H1 (cell line): ENCODE measurements at regions not wholly inside any gene's neighbourhood (a gene's known extent, or its start where the extent isn't known, plus 50 kb on each side); places are given as distances from the start of the nearest gene placed in this dataset.

Experiments used
- CTCF ChIA-PET: fragments of 300-600 bp; sonication (Branson Sonifier 250); formaldehyde crosslinking; loops from one replicate; lab custom pipeline; 2021; ENCODE audit not compliant: partially characterized antibody; lab: Charles Lee
- POLR2A ChIA-PET: fragments of 300-600 bp; sonication (Branson Sonifier 250); formaldehyde crosslinking; loops from one replicate; lab custom pipeline; 2021; ENCODE audit warnings: inconsistent platforms; ENCODE audit not compliant: partially characterized antibody; lab: Charles Lee
- DNase-seq, 2 experiments: peaks; one replicate each; pipeline versions ENCODE4 v3.0.0 to v3.0.0-alpha.2; 2010 to 2022; ENCODE audit warnings: low spot score in 2 of 2, low read depth in 1 of 2, mixed read lengths in 1 of 2
- FAIRE-seq: peaks from 2 replicates; lab custom pipeline; 2011; peaks lifted over from hg19 to GRCh38; lab: Jason Lieb, UNC
- H2AFZ ChIP-seq: 2 replicates; pipeline ENCODE4 v1.8.1; 2012; ENCODE audit warnings: low read length, inconsistent platforms
- H2AK5ac ChIP-seq: 2 replicates; pipeline ENCODE4 v1.6.1; 2013; ENCODE audit warnings: low read depth, low read length
- H2BK120ac ChIP-seq: replicated peaks from 2 replicates; pipeline ENCODE3; 2013; ENCODE audit warnings: low read depth, low read length, inconsistent platforms
- H2BK12ac ChIP-seq: 2 replicates; pipeline ENCODE4 v1.6.1; 2013; ENCODE audit warnings: low read depth, low read length
- H2BK15ac ChIP-seq: 2 replicates; pipeline ENCODE4 v1.6.1; 2013; ENCODE audit warnings: low read length
- H2BK20ac ChIP-seq: 2 replicates; pipeline ENCODE4 v1.6.1; 2013; ENCODE audit warnings: low read length
- H2BK5ac ChIP-seq: 2 replicates; pipeline ENCODE4 v1.6.1; 2013; ENCODE audit warnings: low read depth, low read length
- H3K14ac ChIP-seq: 2 replicates; pipeline ENCODE4 v1.6.1; 2013; ENCODE audit warnings: inconsistent platforms; ENCODE audit not compliant: insufficient read length
- H3K18ac ChIP-seq: 2 replicates; pipeline ENCODE4 v1.6.1; 2013; ENCODE audit warnings: low read length; ENCODE audit errors: extremely low read depth
- H3K23ac ChIP-seq: 2 replicates; pipeline ENCODE4 v1.6.1; 2013; ENCODE audit warnings: inconsistent platforms; ENCODE audit not compliant: insufficient read length
- H3K23me2 ChIP-seq: 2 replicates; pipeline ENCODE4 v1.6.1; 2013; ENCODE audit warnings: low read depth, low read length
- H3K27ac ChIP-seq: 2 replicates; pipeline ENCODE4 v1.6.1; 2011; ENCODE audit warnings: low read depth, low read length, inconsistent platforms
- H3K27me3 ChIP-seq, 4 experiments: replicated peaks in 1 of 4; 1 replicate in 1 of 4; 2 replicates in 3 of 4; pipeline versions ENCODE4 v1.6.1 to v1.8.1; 2011 to 2013; ENCODE audit warnings: low read length in 3 of 4, mild to moderate bottlenecking in 3 of 4, inconsistent platforms in 2 of 4, mixed read lengths in 2 of 4, moderate library complexity in 1 of 4; ENCODE audit not compliant: control insufficient read depth in 3 of 4, insufficient read depth in 3 of 4; ENCODE audit errors: extremely low read depth in 1 of 4
- H3K36me3 ChIP-seq, 4 experiments: 2 replicates each; pipeline versions ENCODE4 v1.6.1 to v1.8.1; 2011 to 2013; ENCODE audit warnings: mild to moderate bottlenecking in 4 of 4, low read length in 3 of 4, moderate library complexity in 2 of 4, control low read depth in 1 of 4, inconsistent platforms in 1 of 4; ENCODE audit not compliant: insufficient read depth in 4 of 4, control insufficient read depth in 2 of 4
- H3K4ac ChIP-seq: replicated peaks from 2 replicates; pipeline ENCODE3; 2013; ENCODE audit warnings: low read length, low read depth, mixed read lengths, inconsistent platforms; ENCODE audit not compliant: insufficient read length
- H3K4me1 ChIP-seq, 4 experiments: replicated peaks in 1 of 4; 1 replicate in 1 of 4; 2 replicates in 3 of 4; pipeline versions ENCODE4 v1.6.1 to v1.8.1; 2011 to 2013; ENCODE audit warnings: low read length in 3 of 4, inconsistent platforms in 2 of 4, mixed read lengths in 1 of 4; ENCODE audit not compliant: insufficient read depth in 4 of 4, control insufficient read depth in 3 of 4
- H3K4me2 ChIP-seq, 2 experiments: 2 replicates each; pipeline versions ENCODE4 v1.6.1 to v1.8.1; 2011 to 2013; ENCODE audit warnings: low read depth in 2 of 2, low read length in 2 of 2, control low read depth in 1 of 2, inconsistent platforms in 1 of 2, mild to moderate bottlenecking in 1 of 2; ENCODE audit not compliant: insufficient read depth in 1 of 2
- H3K4me3 ChIP-seq, 4 experiments: fragments of 200-600, 300-600 bp in 1 of 4; sonication (generic), shearing (Covaris generic), sonication (Bioruptor Twin) in 1 of 4; 2 replicates each; pipeline versions ENCODE4 v1.5.1 to v1.8.1; 2011 to 2016; ENCODE audit warnings: low read length in 4 of 4, low read depth in 3 of 4, control low read depth in 2 of 4, inconsistent platforms in 2 of 4, mild to moderate bottlenecking in 2 of 4, mixed read lengths in 1 of 4, moderate library complexity in 1 of 4; ENCODE audit not compliant: insufficient read depth in 2 of 4; ENCODE audit errors: extremely low read depth in 1 of 4
- H3K56ac ChIP-seq: replicated peaks from 2 replicates; pipeline ENCODE3; 2013; ENCODE audit warnings: low read depth, mild to moderate bottlenecking, mixed read lengths, low read length, inconsistent platforms; ENCODE audit not compliant: insufficient read length
- H3K79me1 ChIP-seq: 2 replicates; pipeline ENCODE4 v1.6.1; 2013; ENCODE audit warnings: low read depth, low read length, control low read depth
- H3K79me2 ChIP-seq, 2 experiments: 2 replicates each; pipeline versions ENCODE4 v1.6.1 to v1.8.1; 2012 to 2013; ENCODE audit warnings: low read length in 2 of 2, mild to moderate bottlenecking in 2 of 2, inconsistent platforms in 1 of 2; ENCODE audit not compliant: insufficient read depth in 2 of 2, control insufficient read depth in 1 of 2
- H3K9ac ChIP-seq, 4 experiments: replicated peaks in 1 of 4; 1 replicate in 1 of 4; 2 replicates in 3 of 4; pipeline versions ENCODE4 v1.6.1 to v1.8.1; 2011 to 2013; ENCODE audit warnings: low read depth in 3 of 4, low read length in 3 of 4, control low read depth in 2 of 4, mild to moderate bottlenecking in 2 of 4, moderate library complexity in 2 of 4, inconsistent platforms in 1 of 4; ENCODE audit errors: extremely low read depth in 1 of 4
- H3K9me3 ChIP-seq, 2 experiments: 2 replicates each; pipeline versions ENCODE4 v1.6.1 to v1.8.1; 2012 to 2013; ENCODE audit warnings: mild to moderate bottlenecking in 2 of 2, moderate library complexity in 2 of 2, control low read depth in 1 of 2, inconsistent platforms in 1 of 2, low read depth in 1 of 2, low read length in 1 of 2, mixed read lengths in 1 of 2; ENCODE audit not compliant: insufficient read depth in 2 of 2
- H4K20me1 ChIP-seq, 2 experiments: replicated peaks in 1 of 2; 2 replicates each; pipeline versions ENCODE3 to v1.8.1; 2011 to 2013; ENCODE audit warnings: inconsistent platforms in 2 of 2, low read length in 2 of 2, mild to moderate bottlenecking in 1 of 2; ENCODE audit not compliant: insufficient read depth in 2 of 2, control insufficient read depth in 1 of 2
- H4K5ac ChIP-seq: 2 replicates; pipeline ENCODE4 v1.6.1; 2013; ENCODE audit warnings: low read length, low read depth, mixed read lengths, inconsistent platforms; ENCODE audit not compliant: insufficient read length
- H4K8ac ChIP-seq: 2 replicates; pipeline ENCODE4 v1.8.0; 2013; ENCODE audit warnings: mild to moderate bottlenecking, moderate library complexity, low read length, inconsistent platforms; ENCODE audit not compliant: insufficient read depth; ENCODE audit errors: extremely low read depth
- H4K91ac ChIP-seq: replicated peaks from 2 replicates; pipeline ENCODE3; 2013; ENCODE audit warnings: low read length, mixed read lengths, inconsistent platforms; ENCODE audit not compliant: insufficient read length
- ATF3 ChIP-seq: IDR thresholded peaks from 2 replicates; pipeline ENCODE4 v1.6.1; 2011; ENCODE audit warnings: low read depth, mild to moderate bottlenecking, low read length; ENCODE audit not compliant: insufficient read depth
- CTCF ChIP-seq, 3 experiments: IDR thresholded peaks; 1 replicate in 2 of 3; 2 replicates in 1 of 3; pipeline versions ENCODE4 v1.5.1 to v1.6.1; 2011; ENCODE audit warnings: low read length in 3 of 3, mild to moderate bottlenecking in 3 of 3, inconsistent platforms in 2 of 3, low read depth in 1 of 3, moderate library complexity in 1 of 3; ENCODE audit not compliant: insufficient read depth in 1 of 3; ENCODE audit errors: control extremely low read depth in 1 of 3
- EZH2 ChIP-seq: fragments of 200-600 bp; sonication (generic); IDR thresholded peaks from 2 replicates; pipeline ENCODE4 v1.7.1; 2012; ENCODE audit warnings: low read depth, mild to moderate bottlenecking, moderate library complexity, low read length, inconsistent platforms; ENCODE audit not compliant: severe bottlenecking
- GTF2F1 ChIP-seq: IDR thresholded peaks from 2 replicates; pipeline ENCODE4 v1.6.1; 2012; ENCODE audit warnings: low read depth, low read length, improper control_type of control experiment, borderline replicate concordance
- HDAC2 ChIP-seq, 2 experiments: fragments of 300-600 bp in 1 of 2; sonication (generic) in 1 of 2; IDR thresholded peaks; 2 replicates each; pipeline ENCODE4 v1.6.1; 2011 to 2012; ENCODE audit warnings: low read depth in 2 of 2, low read length in 2 of 2, mild to moderate bottlenecking in 2 of 2, moderate library complexity in 2 of 2, borderline replicate concordance in 1 of 2, inconsistent platforms in 1 of 2
- KDM1A ChIP-seq: fragments of 200-600, 300-600 bp; sonication (generic); IDR thresholded peaks from 2 replicates; pipeline ENCODE4 v1.7.1; 2016; ENCODE audit warnings: mild to moderate bottlenecking, low read length, borderline replicate concordance
- NRF1 ChIP-seq: IDR thresholded peaks from 2 replicates; pipeline ENCODE4 v1.6.1; 2011; ENCODE audit warnings: mild to moderate bottlenecking, low read depth, low read length, improper control_type of control experiment
- RXRA ChIP-seq: IDR thresholded peaks from 2 replicates; pipeline ENCODE4 v1.6.1; 2011; ENCODE audit warnings: low read depth, mild to moderate bottlenecking, low read length, moderate library complexity; ENCODE audit not compliant: insufficient read depth
- SP1 ChIP-seq: IDR thresholded peaks from 2 replicates; pipeline ENCODE4 v1.6.1; 2011; ENCODE audit warnings: low read depth, low read length
- TEAD4 ChIP-seq: IDR thresholded peaks from 2 replicates; pipeline ENCODE4 v1.6.1; 2012; ENCODE audit warnings: low read depth, low read length, inconsistent platforms, mixed read lengths
- WGBS, 2 experiments: shearing (Covaris generic) in 1 of 2; methylation state at CpG; one replicate each; pipeline versions ENCODE4 v1.1.6 to v1.1.7; 2013 to 2015; ENCODE audit warnings: low lambda C conversion rate in 2 of 2, mixed read lengths in 2 of 2, inconsistent platforms in 1 of 2, low coverage in 1 of 2, missing lambda C conversion rate in 1 of 2; ENCODE audit not compliant: insufficient replicate concordance in 2 of 2, insufficient coverage in 1 of 2, insufficient read length in 1 of 2; ENCODE audit errors: extremely low coverage in 1 of 2, missing lambda C conversion rate in 1 of 2; 5-methylcytosine and 5-hydroxymethylcytosine counted together

GRCh38 chr6:95785785-95786184 lies 208.4 kb downstream of the MANEA start:
- Histone ChIP-seq H3K18ac (no peak overlapping the region), H3K9ac (no peak overlapping the region), H2BK120ac (no peak overlapping the region), H3K4me3 (no peak overlapping the region), H3K4me2 (no peak overlapping the region), H3K27ac (no peak overlapping the region; the same call in 1 of the 2 replicates), H3K27me3 (peaks cover 0 to 1% (median 0%) of the 10 kb centered on the region in 4 experiments; a peak in 1 of 7 replicates), H2AFZ (no peak overlapping the region), H4K8ac (no peak overlapping the region), H3K56ac (no peak overlapping the region), H2BK12ac (no peak overlapping the region), H3K79me2 (no peaks in the 10 kb centered on the region), H4K20me1 (no peaks in the 10 kb centered on the region), H3K79me1 (no peaks in the 10 kb centered on the region), H3K4ac (no peak overlapping the region), H2BK15ac (no peak overlapping the region), H3K36me3 (no peaks in the 10 kb centered on the region), H3K9me3 (no peaks in the 10 kb centered on the region), H3K23me2 (no peaks in the 10 kb centered on the region), H2BK20ac (no peak overlapping the region), H4K5ac (no peak overlapping the region), H3K14ac (no peak overlapping the region), H4K91ac (no peak overlapping the region), H2AK5ac (no peak overlapping the region), H3K23ac (no peak overlapping the region), H2BK5ac (no peak overlapping the region), H3K4me1 (no peaks in the 10 kb centered on the region)
- TF ChIP-seq EZH2 (no peak), GTF2F1 (no peak), TEAD4 (no peak), ATF3 (no peak), CTCF (IDR thresholded peaks at IDR 0.05; ENCODE audit: control extremely low read depth in 1 of 3, insufficient read depth in 1 of 3, low read depth in 1 of 3, low read length in 3 of 3) (no peak), RXRA (no peak), SP1 (no peak), HDAC2 (IDR thresholded peaks at IDR 0.05; ENCODE audit: borderline replicate concordance in 1 of 2, low read depth in 2 of 2, low read length in 2 of 2) (no peak), NRF1 (no peak), KDM1A (no peak)
- ChIA-PET POLR2A (no interaction called here), CTCF (interaction anchor here (0.6 to 2.0 kb wide), 3 partner anchors 34 to 423 kb away, joined by 3 to 4 read pairs (median 3); no protein-coding TSS in a partner anchor)
- FAIRE-seq = no peak
- no peak for DNase-seq
- 86% methylated on average over 2 of the region's 2 CpGs; no CpG with 5 or more reads in 1 of the 2 experiments for WGBS, 2 experiments
